CD4-positive, alpha-beta T cell (primary cell): ENCODE measurements at regions not wholly inside any gene's neighbourhood (a gene's known extent, or its start where the extent isn't known, plus 50 kb on each side); places are given as distances from the start of the nearest gene placed in this dataset.

Source experiments
- ATAC-seq: fragments of 200-7000 bp; cut with Tn5 transposase; one replicate; pipeline ENCODE4 v1.10.0; 2022; ENCODE audit warnings: mild to moderate bottlenecking; ENCODE audit not compliant: poor library complexity
- CTCF ChIA-PET: fragments of 350-600 bp; sonication (Branson Sonifier 250); formaldehyde crosslinking; loops from one replicate; lab custom pipeline; 2021; ENCODE audit warnings: antibody characterized with exemption, inconsistent platforms; lab: Charles Lee
- POLR2A ChIA-PET: fragments of 350-600 bp; sonication (Branson Sonifier 250); formaldehyde crosslinking; loops from one replicate; lab custom pipeline; 2021; ENCODE audit warnings: antibody characterized with exemption, inconsistent platforms; lab: Charles Lee
- DNase-seq, 14 experiments: peaks; one replicate each; pipeline ENCODE4 v3.0.0-alpha.2; 2013 to 2020; ENCODE audit warnings: mixed read lengths in 2 of 14
- H3K27ac ChIP-seq, 2 donors: one replicate each; pipeline versions ENCODE4 v1.5.1 to v1.7.0; 2013; ENCODE audit warnings: low read length in 2 of 2, low read depth in 1 of 2, mild to moderate bottlenecking in 1 of 2
- H3K27me3 ChIP-seq, 2 experiments: 1 replicate in 1 of 2; 2 replicates in 1 of 2; pipeline versions ENCODE4 v1.6.1 to v1.7.0; 2013; ENCODE audit warnings: low read length in 2 of 2, control low read depth in 1 of 2, mild to moderate bottlenecking in 1 of 2, moderate library complexity in 1 of 2; ENCODE audit not compliant: insufficient read depth in 2 of 2, control insufficient read depth in 1 of 2
- H3K36me3 ChIP-seq: one replicate; pipeline ENCODE4 v1.6.1; 2013; ENCODE audit warnings: low read length, control low read depth; ENCODE audit not compliant: insufficient read depth
- H3K4me1 ChIP-seq: one replicate; pipeline ENCODE4 v1.6.1; 2013; ENCODE audit warnings: low read length, control low read depth; ENCODE audit not compliant: insufficient read depth
- H3K4me3 ChIP-seq: one replicate; pipeline ENCODE4 v1.5.1; 2013; ENCODE audit warnings: mild to moderate bottlenecking, low read length, moderate library complexity
- H3K9me3 ChIP-seq, 2 experiments: 1 replicate in 1 of 2; 2 replicates in 1 of 2; pipeline versions ENCODE4 v1.6.1 to v1.7.0; 2013; ENCODE audit warnings: low read length in 2 of 2, mild to moderate bottlenecking in 2 of 2, control low read depth in 1 of 2, moderate library complexity in 1 of 2; ENCODE audit not compliant: control insufficient read depth in 1 of 2, insufficient read depth in 1 of 2
- H3K27ac Mint-ChIP-seq: one replicate; pipeline ENCODE4 v1.8.0; 2020; ENCODE audit warnings: mixed read lengths
- H3K27me3 Mint-ChIP-seq: one replicate; pipeline ENCODE4 v1.8.0; 2021; ENCODE audit warnings: mixed read lengths
- H3K36me3 Mint-ChIP-seq: one replicate; pipeline ENCODE4 v1.8.0; 2021; ENCODE audit warnings: low read depth, mixed read lengths
- H3K4me1 Mint-ChIP-seq: one replicate; pipeline ENCODE4 v1.8.0; 2021; ENCODE audit warnings: low read depth, mixed read lengths
- H3K4me3 Mint-ChIP-seq: one replicate; pipeline ENCODE4 v1.8.0; 2020; ENCODE audit warnings: mild to moderate bottlenecking, mixed read lengths
- H3K9me3 Mint-ChIP-seq: one replicate; pipeline ENCODE4 v1.8.0; 2020; ENCODE audit warnings: mixed read lengths
- CTCF ChIP-seq: fragments of 200-600 bp; IDR thresholded peaks from one replicate; pipeline ENCODE4 v1.8.0; 2022; ENCODE audit warnings: antibody characterized with exemption, mild to moderate bottlenecking
- intact Hi-C, 2 experiments: fragments of 100-400 bp; cut with DNase I in 1 of 2; cut with micrococcal nuclease in 1 of 2; formaldehyde crosslinking; loops; one replicate each; pipeline versions ENCODE4 v1.15.1 to v1.9.0; 2023 to 2025; cut with DNase I, micrococcal nuclease

- POLR2A ChIA-PET: no interaction called here
Observed at GRCh38 chr3:147231111-147231510, 175.2 kb downstream of the ZIC4 start.

GRCh38 chr3:147222291-147222690 is 184.1 kb downstream of the ZIC4 start:
- ATAC-seq (no peak), DNase-seq (no peak)
- Mint-ChIP-seq H3K27me3 (no peaks in the 10 kb centered on the region), H3K4me1 (no peaks in the 10 kb centered on the region), H3K27ac (no peak overlapping the region), H3K4me3 (no peak overlapping the region), H3K36me3 (no peaks in the 10 kb centered on the region), H3K9me3 (no peaks in the 10 kb centered on the region)
- Histone ChIP-seq H3K9me3 (no peaks in the 10 kb centered on the region), H3K4me1 (no peaks in the 10 kb centered on the region), H3K27me3 (no peaks in the 10 kb centered on the region), H3K27ac (no peak overlapping the region), H3K36me3 (no peaks in the 10 kb centered on the region), H3K4me3 (no peak overlapping the region)
- intact Hi-C loops: no loop called here
- POLR2A ChIA-PET: no interaction called here
- TF ChIP-seq CTCF: no peak
- CTCF ChIA-PET: no interaction called here

More at GRCh38 chr3:147231111-147231510, 175.2 kb downstream of the ZIC4 start:
- H3K36me3 Mint-ChIP-seq: no peaks in the 10 kb centered on the region
- ATAC-seq: no peak
- H3K27me3 Mint-ChIP-seq: no peaks in the 10 kb centered on the region
- H3K4me3 Mint-ChIP-seq: no peak overlapping the region
- H3K36me3 ChIP-seq: no peaks in the 10 kb centered on the region
- H3K4me1 Mint-ChIP-seq: no peaks in the 10 kb centered on the region
- CTCF ChIA-PET: no interaction called here
- H3K9me3 ChIP-seq: peaks cover 0 to 5% of the 10 kb centered on the region in 2 experiments
- no peak for TF ChIP-seq CTCF
- H3K4me3 ChIP-seq: no peak overlapping the region
- intact Hi-C loops: no loop called here
- peaks cover 9% of the 10 kb centered on the region for H3K9me3 Mint-ChIP-seq
- H3K27me3 ChIP-seq: no peaks in the 10 kb centered on the region
- no peaks in the 10 kb centered on the region for H3K4me1 ChIP-seq
- no peak overlapping the region for H3K27ac ChIP-seq
- no peak for DNase-seq
- no peak overlapping the region for H3K27ac Mint-ChIP-seq

- no peaks in the 10 kb centered on the region for H3K9me3 ChIP-seq
- H3K27ac ChIP-seq: no peak overlapping the region
- no peaks in the 10 kb centered on the region for H3K4me1 Mint-ChIP-seq
- POLR2A ChIA-PET: no interaction called here
- H3K27me3 Mint-ChIP-seq: no peaks in the 10 kb centered on the region
- no peaks in the 10 kb centered on the region for H3K4me1 ChIP-seq
- no peak overlapping the region for H3K4me3 ChIP-seq
- no peaks in the 10 kb centered on the region for H3K36me3 ChIP-seq
- TF ChIP-seq CTCF: no peak
- no peak for ATAC-seq
- no peaks in the 10 kb centered on the region for H3K36me3 Mint-ChIP-seq
- H3K9me3 Mint-ChIP-seq: no peaks in the 10 kb centered on the region
- intact Hi-C loops: no loop called here
- H3K27me3 ChIP-seq: no peaks in the 10 kb centered on the region
- no peak overlapping the region for H3K4me3 Mint-ChIP-seq
- no peak for DNase-seq
- H3K27ac Mint-ChIP-seq: no peak overlapping the region
- CTCF ChIA-PET: no interaction called here
Observed at GRCh38 chr3:147218965-147219364, 187.4 kb downstream of the ZIC4 start.
